OCI-LY7 (cell line): ENCODE measurements at regions not wholly inside any gene's neighbourhood (a gene's known extent, or its start where the extent isn't known, plus 50 kb on each side); places are given as distances from the start of the nearest gene placed in this dataset.

Experiments used
- EZH2phosphoT487 ChIP-seq: fragments of 200-600 bp; sonication (generic); IDR thresholded peaks from 2 replicates; pipeline ENCODE4 v1.6.1; 2018; ENCODE audit warnings: low read depth, borderline replicate concordance, mild to moderate bottlenecking, mixed run types, antibody characterized with exemption, low read length, moderate library complexity, mixed read lengths
- TF ChIP-seq, protein P1 (sequence below): fragments of 200-600 bp; sonication (generic); conservative IDR thresholded peaks from 2 replicates; pipeline ENCODE4 v1.5.1; 2014; ENCODE audit warnings: mild to moderate bottlenecking, antibody characterized with exemption, low read length, moderate library complexity, mixed read lengths

DNA sequence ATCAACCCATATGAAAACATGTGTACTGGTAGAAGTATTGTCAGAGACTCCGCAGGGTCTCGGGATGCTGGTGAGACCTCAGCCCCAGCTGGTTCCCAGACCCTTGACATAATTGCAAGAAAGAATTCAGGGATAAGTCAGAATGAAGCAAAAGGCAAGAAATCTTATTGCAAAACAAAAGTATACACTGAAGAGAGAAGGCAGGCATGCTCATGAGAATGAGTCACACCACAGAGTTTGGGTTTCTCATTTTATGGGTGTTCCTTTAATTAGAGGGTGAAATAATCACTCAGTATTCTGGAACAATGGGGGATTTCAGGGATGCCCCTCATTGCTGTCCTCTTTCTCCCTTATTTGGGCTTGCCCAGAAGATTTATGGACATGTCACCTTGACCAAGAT is 1423.8 kb upstream of the MIR17HG start:
- TF ChIP-seq, protein P1, sequence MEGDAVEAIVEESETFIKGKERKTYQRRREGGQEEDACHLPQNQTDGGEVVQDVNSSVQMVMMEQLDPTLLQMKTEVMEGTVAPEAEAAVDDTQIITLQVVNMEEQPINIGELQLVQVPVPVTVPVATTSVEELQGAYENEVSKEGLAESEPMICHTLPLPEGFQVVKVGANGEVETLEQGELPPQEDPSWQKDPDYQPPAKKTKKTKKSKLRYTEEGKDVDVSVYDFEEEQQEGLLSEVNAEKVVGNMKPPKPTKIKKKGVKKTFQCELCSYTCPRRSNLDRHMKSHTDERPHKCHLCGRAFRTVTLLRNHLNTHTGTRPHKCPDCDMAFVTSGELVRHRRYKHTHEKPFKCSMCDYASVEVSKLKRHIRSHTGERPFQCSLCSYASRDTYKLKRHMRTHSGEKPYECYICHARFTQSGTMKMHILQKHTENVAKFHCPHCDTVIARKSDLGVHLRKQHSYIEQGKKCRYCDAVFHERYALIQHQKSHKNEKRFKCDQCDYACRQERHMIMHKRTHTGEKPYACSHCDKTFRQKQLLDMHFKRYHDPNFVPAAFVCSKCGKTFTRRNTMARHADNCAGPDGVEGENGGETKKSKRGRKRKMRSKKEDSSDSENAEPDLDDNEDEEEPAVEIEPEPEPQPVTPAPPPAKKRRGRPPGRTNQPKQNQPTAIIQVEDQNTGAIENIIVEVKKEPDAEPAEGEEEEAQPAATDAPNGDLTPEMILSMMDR: no peak
- no peak for TF ChIP-seq EZH2phosphoT487
